Body of pancreas (tissue), 4 donors: ENCODE measurements at regions not wholly inside any gene's neighbourhood (a gene's known extent, or its start where the extent isn't known, plus 50 kb on each side); places are given as distances from the start of the nearest gene placed in this dataset.

Experiments
- CTCF ChIP-seq, 7 experiments: fragments of 450-650 bp in 4 of 7; fragments of 200-600 bp in 3 of 7; sonication (generic) in 3 of 7; IDR thresholded peaks; one replicate each; pipeline ENCODE4 v1.5.1; 2016 to 2019; ENCODE audit warnings: antibody characterized with exemption in 7 of 7
- POLR2A ChIP-seq, 3 donors: fragments of 450-650 bp; IDR thresholded peaks; one replicate each; pipeline ENCODE4 v1.6.1; 2016; ENCODE audit warnings: antibody characterized with exemption in 3 of 3, mild to moderate bottlenecking in 2 of 3

- no peak for TF ChIP-seq CTCF (IDR thresholded peaks at IDR 0.05)
- TF ChIP-seq POLR2A (IDR thresholded peaks at IDR 0.05) = no peak
These were observed 68.5 kb upstream of the MELK start for GRCh38 chr9:36504156-36504555.
